ENCODE measurements at regions not wholly inside any gene's neighbourhood (a gene's known extent, or its start where the extent isn't known, plus 50 kb on each side); places are given as distances from the start of the nearest gene placed in this dataset.

DNA sequence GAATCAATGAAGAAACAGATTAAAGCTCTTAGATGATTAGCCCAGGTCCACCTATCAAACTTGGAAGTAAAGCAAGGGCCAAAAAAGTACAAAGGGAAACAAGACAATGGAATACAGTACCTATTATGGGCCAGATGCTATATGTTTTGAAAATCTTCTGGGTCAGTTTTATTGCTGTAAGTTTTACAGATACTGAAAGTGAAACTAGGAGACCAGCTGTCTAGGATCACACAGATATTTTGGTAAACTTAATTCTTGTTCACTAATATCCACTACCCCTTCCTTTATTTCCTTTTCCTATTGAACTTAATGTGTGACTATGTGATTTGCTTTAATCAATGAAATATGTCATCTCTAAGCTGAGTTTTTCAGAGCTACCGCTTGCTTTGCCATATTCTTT is 505.4 kb upstream of the PITX2 start:
- TF ChIP-seq, protein P1, sequence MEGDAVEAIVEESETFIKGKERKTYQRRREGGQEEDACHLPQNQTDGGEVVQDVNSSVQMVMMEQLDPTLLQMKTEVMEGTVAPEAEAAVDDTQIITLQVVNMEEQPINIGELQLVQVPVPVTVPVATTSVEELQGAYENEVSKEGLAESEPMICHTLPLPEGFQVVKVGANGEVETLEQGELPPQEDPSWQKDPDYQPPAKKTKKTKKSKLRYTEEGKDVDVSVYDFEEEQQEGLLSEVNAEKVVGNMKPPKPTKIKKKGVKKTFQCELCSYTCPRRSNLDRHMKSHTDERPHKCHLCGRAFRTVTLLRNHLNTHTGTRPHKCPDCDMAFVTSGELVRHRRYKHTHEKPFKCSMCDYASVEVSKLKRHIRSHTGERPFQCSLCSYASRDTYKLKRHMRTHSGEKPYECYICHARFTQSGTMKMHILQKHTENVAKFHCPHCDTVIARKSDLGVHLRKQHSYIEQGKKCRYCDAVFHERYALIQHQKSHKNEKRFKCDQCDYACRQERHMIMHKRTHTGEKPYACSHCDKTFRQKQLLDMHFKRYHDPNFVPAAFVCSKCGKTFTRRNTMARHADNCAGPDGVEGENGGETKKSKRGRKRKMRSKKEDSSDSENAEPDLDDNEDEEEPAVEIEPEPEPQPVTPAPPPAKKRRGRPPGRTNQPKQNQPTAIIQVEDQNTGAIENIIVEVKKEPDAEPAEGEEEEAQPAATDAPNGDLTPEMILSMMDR (IDR thresholded peaks at IDR 0.05), result no peak
- no peak for TF ChIP-seq EZH2 (IDR thresholded peaks at IDR 0.05; ENCODE audit: borderline replicate concordance, insufficient read depth, low read depth, low read length, poor library complexity, severe bottlenecking)

Data from B cell (primary cell).